HEK293 (cell line): ENCODE measurements at regions not wholly inside any gene's neighbourhood (a gene's known extent, or its start where the extent isn't known, plus 50 kb on each side); places are given as distances from the start of the nearest gene placed in this dataset.

Source experiments
- CTCF ChIA-PET: fragments of 350-600 bp; formaldehyde crosslinking; extraction: SDS; loops from one replicate; lab custom pipeline; 2021; ENCODE audit warnings: antibody characterized with exemption; lab: Yijun Ruan, JAX
- POLR2A ChIA-PET: fragments of 300-600 bp; formaldehyde crosslinking; extraction: SDS; loops from one replicate; lab custom pipeline; 2020; ENCODE audit warnings: antibody characterized with exemption, inconsistent platforms; lab: Yijun Ruan, JAX
- H3K27ac ChIP-seq: fragments of 200-500 bp; sonication (Bioruptor generic); 2 replicates; pipeline ENCODE4 v1.5.1; 2014; ENCODE audit warnings: low read depth, low read length, control low read depth, inconsistent platforms; ENCODE audit errors: extremely low read depth
- H3K36me3 ChIP-seq, 2 experiments: fragments of 200-500 bp in 1 of 2; sonication (Bioruptor generic) in 1 of 2; 1 replicate in 1 of 2; 2 replicates in 1 of 2; pipeline ENCODE4 v1.5.1; 2014 to 2017; ENCODE audit warnings: inconsistent platforms in 2 of 2, low read length in 2 of 2; ENCODE audit not compliant: control insufficient read depth in 2 of 2, insufficient read depth in 1 of 2
- H3K4me1 ChIP-seq: fragments of 200-500 bp; sonication (Bioruptor generic); 2 replicates; pipeline ENCODE4 v1.5.1; 2014; ENCODE audit warnings: mild to moderate bottlenecking, low read length, inconsistent platforms; ENCODE audit not compliant: control insufficient read depth, insufficient read depth
- H3K4me3 ChIP-seq: 2 replicates; pipeline ENCODE4 v1.5.1; 2011; ENCODE audit warnings: low read depth, mild to moderate bottlenecking, control low read depth, low read length, moderate library complexity
- H3K9me3 ChIP-seq: fragments of 200-500 bp; sonication (Bioruptor generic); 2 replicates; pipeline ENCODE4 v1.5.1; 2014; ENCODE audit warnings: low read depth, low read length, inconsistent platforms; ENCODE audit not compliant: control insufficient read depth, insufficient read depth
- ATF2 ChIP-seq: fragments of 450-650 bp; formaldehyde crosslinking; IDR thresholded peaks from 2 replicates; pipeline ENCODE4 v1.5.1; 2016; ENCODE audit warnings: missing biosample characterization, missing genetic modification characterization, low read depth
- GLI2 ChIP-seq: fragments of 450-650 bp; formaldehyde crosslinking; IDR thresholded peaks from 2 replicates; pipeline ENCODE4; 2017; ENCODE audit warnings: missing biosample characterization, missing genetic modification characterization, low read depth, borderline replicate concordance
- HOXA7 ChIP-seq: sonication (generic); formaldehyde crosslinking; IDR thresholded peaks from 2 replicates; pipeline ENCODE4 v1.8.1; 2022; ENCODE audit warnings: missing genetic modification reagents, borderline replicate concordance
- IKZF3 ChIP-seq: fragments of 450-650 bp; IDR thresholded peaks from 2 replicates; pipeline ENCODE4 v1.5.0; 2018; ENCODE audit warnings: missing biosample characterization, mild to moderate bottlenecking, missing genetic modification characterization, moderate library complexity
- INSM2 ChIP-seq: fragments of 450-650 bp; formaldehyde crosslinking; IDR thresholded peaks from 2 replicates; pipeline ENCODE4 v1.5.1; 2016; ENCODE audit warnings: missing biosample characterization, missing genetic modification characterization
- SP7 ChIP-seq: fragments of 450-650 bp; formaldehyde crosslinking; IDR thresholded peaks from 2 replicates; pipeline ENCODE4 v1.5.1; 2016; ENCODE audit warnings: missing biosample characterization, missing genetic modification characterization
- YY2 ChIP-seq: fragments of 450-650 bp; formaldehyde crosslinking; IDR thresholded peaks from 2 replicates; pipeline ENCODE4 v1.5.1; 2016; ENCODE audit warnings: missing biosample characterization, missing genetic modification characterization
- ZBTB7A ChIP-seq: fragments of 450-650 bp; formaldehyde crosslinking; IDR thresholded peaks from 2 replicates; pipeline ENCODE4 v1.5.1; 2016; ENCODE audit warnings: low read depth, missing biosample characterization, missing genetic modification characterization
- ZEB2 ChIP-seq: fragments of 450-650 bp; formaldehyde crosslinking; IDR thresholded peaks from 2 replicates; pipeline ENCODE4 v1.5.1; 2016; ENCODE audit warnings: missing biosample characterization, missing genetic modification characterization
- ZFP37 ChIP-seq: fragments of 450-650 bp; formaldehyde crosslinking; IDR thresholded peaks from 2 replicates; pipeline ENCODE4 v1.5.1; 2016; ENCODE audit warnings: missing biosample characterization, missing genetic modification characterization
- ZFP69B ChIP-seq: fragments of 450-650 bp; formaldehyde crosslinking; IDR thresholded peaks from 2 replicates; pipeline ENCODE4 v1.5.1; 2016; ENCODE audit warnings: missing biosample characterization, missing genetic modification characterization
- ZNF10 ChIP-seq: fragments of 450-650 bp; formaldehyde crosslinking; IDR thresholded peaks from 2 replicates; pipeline ENCODE4 v1.5.1; 2017; ENCODE audit warnings: missing biosample characterization, missing genetic modification characterization
- ZNF132 ChIP-seq: fragments of 450-650 bp; formaldehyde crosslinking; IDR thresholded peaks from 2 replicates; pipeline ENCODE4 v1.5.1; 2017; ENCODE audit warnings: missing biosample characterization, missing genetic modification characterization, borderline replicate concordance
- ZNF174 ChIP-seq: fragments of 450-650 bp; formaldehyde crosslinking; IDR thresholded peaks from 2 replicates; pipeline ENCODE4 v1.5.0; 2017; ENCODE audit warnings: missing biosample characterization, mild to moderate bottlenecking, missing genetic modification characterization
- ZNF23 ChIP-seq: fragments of 450-650 bp; formaldehyde crosslinking; IDR thresholded peaks from 2 replicates; pipeline ENCODE4 v1.5.1; 2016; ENCODE audit warnings: missing biosample characterization, missing genetic modification characterization, borderline replicate concordance
- ZNF292 ChIP-seq: fragments of 450-650 bp; formaldehyde crosslinking; IDR thresholded peaks from 2 replicates; pipeline ENCODE4 v1.5.1; 2016; ENCODE audit warnings: low read depth, missing biosample characterization, missing genetic modification characterization, borderline replicate concordance
- ZNF362 ChIP-seq: fragments of 450-650 bp; formaldehyde crosslinking; IDR thresholded peaks from 2 replicates; pipeline ENCODE4 v1.5.1; 2016; ENCODE audit warnings: missing biosample characterization, missing genetic modification characterization
- ZNF404 ChIP-seq: fragments of 450-650 bp; formaldehyde crosslinking; IDR thresholded peaks from 2 replicates; pipeline ENCODE4 v1.5.1; 2017; ENCODE audit warnings: missing biosample characterization, missing genetic modification characterization
- ZNF416 ChIP-seq: fragments of 450-650 bp; formaldehyde crosslinking; IDR thresholded peaks from 2 replicates; pipeline ENCODE4 v1.5.1; 2016; ENCODE audit warnings: missing biosample characterization, missing genetic modification characterization
- ZNF529 ChIP-seq: fragments of 450-650 bp; formaldehyde crosslinking; IDR thresholded peaks from 2 replicates; pipeline ENCODE4 v1.5.1; 2017; ENCODE audit warnings: missing genetic modification characterization, missing biosample characterization; ENCODE audit not compliant: insufficient replicate concordance
- ZNF558 ChIP-seq: fragments of 450-650 bp; formaldehyde crosslinking; IDR thresholded peaks from 2 replicates; pipeline ENCODE4 v1.5.1; 2016; ENCODE audit warnings: missing biosample characterization, missing genetic modification characterization
- ZNF560 ChIP-seq: fragments of 450-650 bp; formaldehyde crosslinking; IDR thresholded peaks from 2 replicates; pipeline ENCODE4 v1.5.1; 2017; ENCODE audit warnings: missing biosample characterization, missing genetic modification characterization, borderline replicate concordance
- ZNF561 ChIP-seq: fragments of 450-650 bp; IDR thresholded peaks from 2 replicates; pipeline ENCODE4 v1.5.1; 2018; ENCODE audit warnings: missing biosample characterization, missing genetic modification characterization, borderline replicate concordance
- ZNF571 ChIP-seq: fragments of 450-650 bp; formaldehyde crosslinking; IDR thresholded peaks from 2 replicates; pipeline ENCODE4 v1.5.0; 2017; ENCODE audit warnings: missing biosample characterization, missing genetic modification characterization
- ZNF768 ChIP-seq: fragments of 450-650 bp; formaldehyde crosslinking; IDR thresholded peaks from 2 replicates; pipeline ENCODE4 v1.5.1; 2018; ENCODE audit warnings: missing biosample characterization, mild to moderate bottlenecking, missing genetic modification characterization
- ZNF791 ChIP-seq: fragments of 450-650 bp; formaldehyde crosslinking; IDR thresholded peaks from 2 replicates; pipeline ENCODE4 v1.5.1; 2016; ENCODE audit warnings: missing biosample characterization, missing genetic modification characterization
- ZSCAN23 ChIP-seq: fragments of 450-650 bp; formaldehyde crosslinking; IDR thresholded peaks from 2 replicates; pipeline ENCODE4 v1.5.1; 2016; ENCODE audit warnings: missing biosample characterization, missing genetic modification characterization
- ZSCAN30 ChIP-seq: fragments of 450-650 bp; IDR thresholded peaks from 2 replicates; pipeline ENCODE4 v1.5.1; 2018; ENCODE audit warnings: missing biosample characterization, mild to moderate bottlenecking, missing genetic modification characterization, moderate library complexity
- ZXDB ChIP-seq: fragments of 450-650 bp; formaldehyde crosslinking; IDR thresholded peaks from 2 replicates; pipeline ENCODE4 v1.5.1; 2016; ENCODE audit warnings: missing biosample characterization, missing genetic modification characterization

GRCh38 chr10:106132956-106133355 is 1031.5 kb downstream of the SORCS1 start:
- Histone ChIP-seq H3K36me3 (no peaks in the 10 kb centered on the region), H3K4me1 (no peaks in the 10 kb centered on the region), H3K9me3 (no peaks in the 10 kb centered on the region), H3K4me3 (no peak overlapping the region), H3K27ac (no peak overlapping the region)
- POLR2A ChIA-PET = no interaction called here
- CTCF ChIA-PET = no interaction called here
- TF ChIP-seq ZNF23 (tag by site-specific recombination) (no peak), ZNF560 (tag by site-specific recombination) (no peak), SP7 (tag by site-specific recombination) (no peak), ZXDB (tag by site-specific recombination) (no peak), ZNF791 (tag by site-specific recombination) (no peak), YY2 (tag by site-specific recombination) (no peak), HOXA7 (no peak), ZSCAN30 (tag by site-specific recombination) (no peak), ZNF404 (tag by site-specific recombination) (no peak), ZNF529 (no peak), ZSCAN23 (tag by site-specific recombination) (no peak), ZFP37 (no peak), ZNF558 (no peak), ZNF10 (no peak), ZNF174 (no peak)

GRCh38 chr10:106114656-106115186 is 1049.8 kb downstream of the SORCS1 start:
- H3K27ac ChIP-seq = no peak overlapping the region
- ChIA-PET POLR2A (no interaction called here), CTCF (no interaction called here)
- H3K4me3 ChIP-seq = no peak overlapping the region
- TF ChIP-seq ZNF362 (tag by site-specific recombination) (no peak), ZNF132 (no peak), GLI2 (no peak), ZNF416 (tag by site-specific recombination) (no peak), ZFP69B (tag by site-specific recombination) (no peak), ZEB2 (tag by site-specific recombination) (no peak), ZNF571 (tag by site-specific recombination) (no peak), ZNF561 (no peak)
- no peaks in the 10 kb centered on the region for H3K4me1 ChIP-seq
- no peaks in the 10 kb centered on the region for H3K36me3 ChIP-seq
- no peaks in the 10 kb centered on the region for H3K9me3 ChIP-seq

- ChIA-PET CTCF (no interaction called here), POLR2A (no interaction called here)
- H3K9me3 ChIP-seq = no peaks in the 10 kb centered on the region
- H3K36me3 ChIP-seq = no peaks in the 10 kb centered on the region
- H3K4me3 ChIP-seq = no peak overlapping the region
- no peaks in the 10 kb centered on the region for H3K4me1 ChIP-seq
- H3K27ac ChIP-seq = no peak overlapping the region
- no peak for TF ChIP-seq IKZF3 (tag by site-specific recombination)
- no peak for TF ChIP-seq HOXA7
- no peak for TF ChIP-seq ZNF768 (tag by site-specific recombination)
- no peak for TF ChIP-seq ATF2 (tag by site-specific recombination)
- TF ChIP-seq ZBTB7A (tag by site-specific recombination) = no peak
- TF ChIP-seq ZNF292 = no peak
- no peak for TF ChIP-seq INSM2
Measured at GRCh38 chr10:106111246-106111645, 1053.3 kb downstream of the SORCS1 start.
